HG03066 (cell line): ENCODE measurements at regions not wholly inside any gene's neighbourhood (a gene's known extent, or its start where the extent isn't known, plus 50 kb on each side); places are given as distances from the start of the nearest gene placed in this dataset.
A peak's percentile ranks its signal among the peaks of the same experiment; 100 is the strongest.

ENCODE experiments used
- ATAC-seq: cut with Tn5 transposase; IDR thresholded peaks from one replicate; pipeline ENCODE4 v1.9.1; 2021; ENCODE audit warnings: low read depth; ENCODE audit not compliant: unreplicated experiment

DNA sequence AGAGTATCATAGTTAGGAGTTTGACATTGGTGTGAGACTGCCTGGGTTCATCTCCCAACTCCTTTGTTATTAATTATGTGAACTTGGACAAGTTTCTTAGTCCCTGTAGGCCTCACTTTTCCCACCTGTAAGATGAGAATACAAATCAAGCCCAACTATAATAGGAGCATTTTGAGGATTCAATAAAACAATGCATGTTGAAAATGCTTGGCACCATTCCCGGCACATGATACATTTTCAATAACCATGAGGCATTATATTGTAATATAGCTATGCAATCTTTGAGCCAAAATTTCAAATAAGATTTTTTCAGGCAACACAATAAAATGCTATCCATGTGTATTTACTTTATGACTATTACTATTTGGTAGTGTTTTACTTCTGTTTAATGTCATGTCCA, 229.0 kb upstream of the SP4 start:
- ATAC-seq, result no peak

DNA sequence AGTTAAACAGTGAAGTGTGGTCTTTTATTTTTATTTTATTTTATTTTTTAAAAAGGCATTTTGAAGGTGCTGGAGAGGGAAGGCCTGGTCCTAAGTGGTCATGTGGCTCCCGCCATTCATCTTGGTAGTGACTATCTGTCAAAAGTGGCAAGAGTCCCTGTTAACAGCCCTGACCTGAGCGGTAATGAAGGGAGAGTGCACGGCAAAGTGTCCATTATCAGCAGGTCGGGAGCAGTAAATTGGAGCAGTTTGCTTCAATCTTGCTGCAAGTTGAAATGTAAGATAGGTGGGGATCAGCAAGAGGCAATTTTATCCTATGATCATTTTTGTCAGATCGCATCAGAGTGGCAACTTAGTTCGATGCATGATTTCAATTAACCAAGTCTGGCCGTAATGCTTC, 227.4 kb upstream of the SP4 start:
- ATAC-seq, result no peak

DNA sequence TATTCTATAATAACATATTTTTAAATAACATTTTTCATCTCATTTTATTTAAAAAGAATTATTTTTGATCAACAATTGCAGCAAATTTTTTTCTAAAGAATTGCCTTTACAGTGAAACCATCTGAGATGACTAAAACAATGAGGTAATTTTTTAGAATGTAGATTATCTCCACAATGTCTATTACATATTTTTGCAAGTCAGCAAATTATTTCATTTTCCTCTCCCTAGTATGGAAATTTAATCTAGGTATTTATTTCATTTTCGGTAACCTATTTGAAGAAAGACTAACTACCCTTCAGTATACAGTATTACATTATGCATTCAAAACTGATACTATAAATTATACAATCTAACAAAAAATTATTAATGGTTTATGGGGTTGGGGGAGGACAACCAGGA, 213.2 kb upstream of the SP4 start:
- ATAC-seq, result no peak

DNA sequence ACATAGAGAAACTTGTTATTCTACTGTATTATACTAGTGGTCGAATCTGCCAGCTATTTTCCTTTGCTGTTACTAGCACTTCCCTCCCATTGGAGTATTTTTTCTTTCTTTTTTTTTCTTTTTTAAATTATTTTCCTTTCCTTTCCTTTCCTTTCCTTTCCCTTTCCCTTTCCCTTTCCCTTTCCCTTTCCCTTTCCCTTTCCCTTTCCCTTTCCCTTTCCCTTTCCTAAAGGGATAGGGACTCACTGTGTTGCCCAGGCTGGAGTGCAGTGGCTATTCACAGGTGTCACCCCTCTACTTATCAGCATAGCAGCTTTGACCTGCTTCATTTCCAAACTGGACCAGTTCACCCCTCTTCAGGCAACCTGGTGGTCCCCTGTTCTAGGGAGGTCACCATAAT, 212.6 kb upstream of the SP4 start:
- no peak for ATAC-seq

DNA sequence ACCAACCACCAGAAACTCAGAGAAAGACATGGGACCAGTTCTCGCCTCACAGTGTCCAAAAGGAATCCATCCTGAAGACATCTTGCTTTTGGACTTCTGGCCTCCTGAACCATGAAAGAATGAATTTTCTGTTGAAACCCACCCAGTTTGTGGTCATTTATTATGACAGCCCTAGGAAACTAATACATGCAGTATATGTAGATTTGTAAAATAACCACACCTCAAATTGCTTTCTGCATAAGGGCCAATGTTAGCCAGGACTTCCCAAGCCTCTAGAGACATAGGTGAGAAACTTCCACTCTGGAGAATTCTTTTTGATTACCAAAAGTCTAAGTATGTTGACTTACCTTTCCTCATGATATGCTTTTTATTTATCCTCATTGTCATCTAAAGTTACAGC, 210.5 kb upstream of the SP4 start:
- no peak for ATAC-seq

DNA sequence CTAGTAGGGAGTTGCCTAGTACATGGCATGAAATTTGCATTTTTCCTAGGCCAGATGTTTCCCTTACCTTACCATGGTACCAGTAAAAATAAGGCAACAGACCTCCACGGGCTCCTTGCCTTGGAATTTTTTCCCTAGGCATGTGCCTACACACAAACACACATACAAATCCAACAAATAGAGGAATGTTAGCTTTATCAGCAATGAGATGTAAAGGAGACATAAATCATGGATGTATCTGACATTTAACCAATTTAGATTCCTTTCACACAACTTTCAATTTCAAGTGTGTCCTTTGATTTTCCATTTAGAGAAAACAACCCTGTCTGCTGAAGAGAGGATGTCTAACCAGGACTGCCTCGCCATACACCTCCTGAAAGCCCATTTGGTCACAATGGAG, 209.7 kb upstream of the SP4 start:
- ATAC-seq, result no peak

DNA sequence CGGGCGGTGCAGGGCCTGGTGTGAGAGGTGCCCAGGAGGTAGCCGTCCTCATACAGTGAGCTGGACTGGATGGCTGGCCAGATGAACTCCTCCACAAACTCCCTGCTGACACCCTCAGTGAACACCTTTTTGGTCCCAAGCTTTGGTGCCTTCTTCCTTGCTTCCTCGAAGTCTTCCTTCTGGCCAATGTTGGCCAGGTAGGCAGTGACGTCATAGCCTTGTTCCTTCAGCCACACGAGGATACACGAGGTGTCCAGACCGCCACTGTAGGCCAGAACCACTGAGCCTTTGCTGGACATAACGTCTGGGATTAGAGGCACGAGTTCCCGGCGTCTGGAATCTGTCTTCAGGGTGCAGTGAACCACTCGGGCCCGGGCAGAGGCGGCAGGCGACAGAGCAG, 206.8 kb upstream of the SP4 start:
- no peak for ATAC-seq

DNA sequence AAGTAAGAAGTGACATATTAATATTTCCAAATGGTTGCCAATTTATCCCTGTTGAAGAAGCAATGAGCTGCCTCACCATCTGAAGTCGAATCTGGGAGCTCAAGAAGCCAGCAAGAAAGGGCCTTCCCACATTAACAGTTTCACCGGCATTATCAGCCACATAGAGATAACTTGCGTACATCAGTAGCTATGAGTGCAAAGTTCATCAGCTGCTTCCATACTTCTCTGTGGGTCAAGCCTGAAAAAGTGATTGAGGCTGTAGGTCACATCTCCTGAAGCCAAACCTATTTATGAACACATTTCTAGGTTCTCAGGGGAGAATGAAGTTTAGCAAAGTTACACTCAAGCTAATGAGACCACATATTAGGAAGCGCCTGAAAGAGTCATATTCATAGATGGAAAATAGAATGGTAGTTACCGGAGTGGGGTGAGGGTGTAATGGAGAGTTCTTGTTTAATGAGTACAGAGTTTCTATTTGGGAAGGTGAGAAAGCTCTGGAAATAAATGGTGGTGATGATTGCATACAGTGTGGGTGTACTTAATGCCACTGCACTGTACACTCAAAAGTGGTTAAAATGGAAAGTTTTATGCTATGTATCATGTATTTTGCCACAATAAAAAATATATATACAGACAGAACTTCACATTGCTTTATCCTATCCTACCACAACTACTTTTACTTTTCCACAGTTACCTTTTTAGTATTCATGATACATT, 189.3 kb upstream of the SP4 start:
- no peak for ATAC-seq

DNA sequence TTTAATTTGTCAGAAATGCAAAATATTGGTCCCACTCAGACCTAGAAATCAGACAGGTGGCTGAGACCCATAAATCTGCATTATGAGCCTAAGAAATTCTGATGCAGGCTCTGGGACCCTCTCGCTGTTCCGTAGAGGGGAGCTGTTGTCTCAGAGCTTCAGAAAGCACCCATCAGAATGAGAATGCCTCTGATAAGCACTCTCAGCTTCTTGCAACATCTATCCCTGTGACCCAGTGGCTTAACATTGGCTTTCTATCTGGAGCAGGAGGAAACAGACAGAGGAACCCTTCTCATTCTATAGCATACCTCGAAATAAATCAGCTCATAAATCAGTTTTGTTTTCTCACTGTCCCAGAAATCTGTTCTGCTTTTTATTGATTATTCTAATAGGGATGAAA, 184.6 kb upstream of the SP4 start:
- ATAC-seq, result no peak

DNA sequence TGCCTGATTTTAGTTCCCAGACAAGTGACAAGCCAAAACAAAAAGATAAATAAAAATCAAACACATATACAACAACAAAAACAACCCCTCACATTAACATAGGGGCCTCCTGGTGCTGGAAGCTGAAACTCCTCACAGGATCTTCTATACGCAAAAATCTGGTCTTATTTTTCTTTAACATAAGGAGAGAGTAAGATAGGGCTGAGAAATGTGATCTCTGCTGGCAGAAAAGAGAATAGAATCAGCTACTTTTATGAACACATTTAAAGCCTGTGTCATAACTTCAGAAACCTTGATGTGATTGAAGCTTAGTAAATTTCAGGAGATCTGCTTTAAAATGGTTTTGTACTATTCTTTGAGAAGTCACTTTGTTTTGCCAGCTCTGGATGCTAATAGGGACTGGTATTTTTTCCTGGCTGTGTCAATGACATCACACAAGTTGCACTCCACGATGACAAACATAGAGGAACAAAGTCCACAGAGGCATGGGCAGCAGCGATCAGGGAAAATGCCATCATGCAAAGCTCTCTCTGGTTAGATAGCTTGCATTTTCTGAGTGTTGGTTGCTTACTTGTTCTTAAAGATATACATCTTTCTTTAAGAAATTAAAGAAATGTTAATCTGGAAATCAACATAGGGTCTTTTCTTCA, 176.6 kb upstream of the SP4 start:
- ATAC-seq, result no peak

DNA sequence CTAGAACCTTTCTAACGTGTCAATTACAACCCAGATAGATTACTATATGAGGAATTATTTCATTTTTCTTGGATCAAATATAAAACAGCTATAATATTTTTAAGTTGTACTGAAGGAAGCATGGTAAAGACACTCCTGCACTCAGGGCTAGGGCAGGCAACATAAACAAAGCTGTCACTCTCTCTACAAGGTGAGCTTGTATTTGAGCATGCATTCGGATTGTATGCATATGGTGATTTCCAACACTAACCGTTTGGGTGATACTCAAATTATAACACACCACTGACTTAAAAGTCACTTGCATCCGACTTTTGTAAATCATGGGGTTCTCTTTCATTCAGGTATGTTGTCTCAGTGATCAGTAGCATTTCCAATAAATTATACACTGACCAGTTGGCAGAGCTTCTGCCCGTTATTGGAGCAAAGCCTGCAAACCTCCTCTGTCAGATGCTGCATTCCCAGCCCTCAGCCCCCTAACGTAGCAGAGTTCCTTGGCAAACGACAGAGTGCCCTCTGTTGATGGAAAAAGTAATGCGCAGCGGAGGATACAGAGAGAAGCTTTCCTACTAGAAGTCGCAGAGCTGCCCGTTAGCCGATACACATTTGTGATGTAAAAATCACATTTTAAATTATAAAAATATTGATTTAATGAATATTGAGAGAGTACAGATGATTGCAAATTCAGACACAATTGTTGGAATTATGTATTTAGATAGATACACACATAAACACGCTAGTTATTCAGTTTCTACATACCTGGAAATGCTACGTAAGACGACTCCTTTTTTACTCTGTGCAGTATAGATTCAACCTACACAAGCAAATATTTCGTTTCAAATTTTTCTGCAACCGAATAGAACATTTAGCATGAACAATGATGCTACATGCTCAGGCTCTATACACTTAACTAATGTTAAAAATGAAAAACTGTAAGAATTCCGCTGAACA, 173.9 kb upstream of the SP4 start:
- ATAC-seq, result no peak

DNA sequence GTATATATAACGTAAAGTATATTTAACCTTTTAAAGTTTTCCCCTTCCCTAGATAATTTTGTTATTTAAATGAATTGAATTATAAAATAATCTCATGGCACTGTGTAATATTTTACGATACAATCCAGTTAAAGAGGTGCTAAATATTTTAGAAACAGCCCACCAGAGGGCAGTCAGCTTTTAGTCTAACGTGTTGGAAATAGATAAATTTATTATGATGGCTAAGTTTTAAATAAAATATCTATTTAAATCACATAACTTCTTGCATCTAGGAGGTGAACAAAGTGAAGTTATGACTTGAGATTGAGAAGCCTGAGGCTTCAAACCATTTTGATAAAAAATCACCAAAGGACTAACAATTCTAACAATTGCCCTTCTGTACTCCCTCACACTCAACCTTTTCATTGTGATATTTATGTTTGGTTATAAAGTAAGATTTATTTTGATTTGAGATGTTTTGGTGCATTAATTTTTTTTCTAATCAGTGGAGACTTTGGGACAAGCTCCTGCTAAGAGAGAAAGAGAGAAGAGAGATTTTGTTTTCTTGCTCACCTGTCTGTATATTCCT, 171.5 kb upstream of the SP4 start:
- no peak for ATAC-seq

DNA sequence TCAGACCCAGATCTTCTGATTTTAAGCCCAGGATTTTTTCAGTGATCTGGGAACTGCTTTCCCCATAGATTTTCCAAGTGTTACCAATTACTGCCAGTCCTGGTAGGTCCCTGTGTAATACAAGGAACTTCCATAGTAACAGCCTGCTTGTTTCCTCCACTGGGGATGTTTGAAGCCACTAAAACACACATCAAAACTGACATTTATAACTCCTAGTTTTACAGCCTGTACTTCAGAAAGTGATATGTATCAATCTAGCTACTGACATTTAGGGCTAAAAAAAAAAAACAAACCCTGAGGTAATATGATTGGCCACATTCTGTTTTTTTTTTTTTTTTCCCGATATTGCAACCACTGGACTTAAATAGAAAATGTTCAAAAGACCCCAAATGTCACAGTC, 166.9 kb upstream of the SP4 start:
- ATAC-seq, result no peak

DNA sequence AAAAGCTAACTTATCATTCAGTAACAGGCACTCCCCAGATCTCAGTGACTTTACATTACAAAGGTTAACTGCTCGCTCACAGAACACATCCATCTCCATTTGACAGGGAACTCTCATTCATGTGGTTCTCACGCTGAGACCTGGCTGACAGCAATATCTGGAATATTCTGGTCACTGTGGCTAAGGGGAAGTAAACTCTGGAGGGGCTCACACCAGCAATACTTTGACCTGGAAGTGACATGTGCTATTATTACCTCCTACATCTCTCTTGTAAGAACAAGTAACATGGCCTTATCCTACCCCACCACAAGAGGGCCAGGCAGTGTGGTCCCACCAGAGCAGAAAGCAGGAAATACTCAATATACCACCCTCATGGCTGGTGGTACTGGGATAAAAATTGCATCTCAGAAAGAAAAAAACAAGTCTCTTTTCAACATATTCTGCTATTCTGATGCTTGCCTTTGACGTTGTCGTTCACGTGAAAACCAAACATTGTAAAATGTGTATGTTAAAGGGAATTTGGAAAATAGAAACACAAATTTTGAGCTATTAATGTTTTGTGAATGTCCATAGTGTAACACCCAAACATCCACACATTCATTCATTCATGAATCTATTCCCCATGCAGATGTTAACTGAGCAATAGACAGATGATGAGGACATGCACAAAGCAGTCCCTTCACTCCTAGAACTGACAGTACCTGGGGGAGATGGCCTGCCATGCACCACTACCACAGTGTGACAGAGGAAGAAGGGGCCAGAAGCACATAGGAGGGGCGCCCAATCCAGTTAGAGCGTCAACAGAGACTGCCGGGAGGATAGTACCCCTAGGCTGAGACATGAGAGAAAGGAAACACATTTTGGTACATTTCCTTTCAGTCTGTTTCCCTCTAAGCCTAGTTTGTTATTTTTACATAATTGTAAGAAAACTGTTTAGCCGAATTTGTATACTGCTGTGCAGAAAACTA, 166.0 kb upstream of the SP4 start:
- ATAC-seq, result peak; percentile 97

DNA sequence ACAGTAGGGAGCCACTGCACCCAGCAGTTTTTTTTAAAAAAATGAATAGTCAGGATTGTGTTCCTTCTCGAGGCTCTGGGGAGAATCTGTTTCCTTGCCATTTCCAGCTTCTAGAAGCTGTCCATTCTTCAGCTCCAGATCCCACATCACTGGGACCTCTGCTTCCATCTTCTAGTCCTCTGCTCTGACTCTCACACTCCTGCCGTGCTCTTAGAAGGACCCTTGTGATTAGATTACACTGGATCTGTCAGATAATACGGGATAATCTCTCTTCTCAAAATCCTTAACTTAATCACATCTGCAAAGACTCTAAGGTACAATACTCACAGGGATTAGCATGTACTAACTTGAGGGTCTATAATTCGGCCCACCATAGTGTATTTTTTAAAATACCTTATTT, 158.9 kb upstream of the SP4 start:
- ATAC-seq, result no peak

DNA sequence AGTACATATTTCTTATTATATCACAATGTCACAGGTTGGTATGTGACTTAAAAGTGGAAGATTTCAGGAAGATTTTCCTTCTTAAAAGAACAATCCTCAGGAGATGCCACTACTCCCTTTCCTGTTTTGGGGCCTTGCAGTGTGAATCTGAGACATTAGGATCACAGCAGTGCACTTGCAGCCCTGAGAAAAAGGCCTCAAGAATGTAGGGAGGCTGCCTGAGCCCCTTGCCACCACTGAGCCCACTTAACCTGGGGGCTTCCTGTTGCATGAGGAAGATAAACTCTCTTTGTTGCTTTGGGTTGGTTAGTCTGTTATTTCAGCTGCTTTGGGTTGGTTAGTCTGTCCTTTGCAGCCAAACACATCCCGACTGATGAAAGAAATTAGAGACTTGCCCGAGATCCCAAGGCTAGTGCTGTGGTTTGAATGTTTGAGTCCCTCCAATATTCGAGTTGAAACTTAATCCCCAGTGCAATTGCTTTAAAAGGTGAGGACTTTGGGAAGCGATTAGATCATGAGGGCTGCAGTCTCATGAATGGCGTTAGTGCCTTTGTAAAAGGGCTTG, 151.3 kb upstream of the SP4 start:
- ATAC-seq, result no peak

DNA sequence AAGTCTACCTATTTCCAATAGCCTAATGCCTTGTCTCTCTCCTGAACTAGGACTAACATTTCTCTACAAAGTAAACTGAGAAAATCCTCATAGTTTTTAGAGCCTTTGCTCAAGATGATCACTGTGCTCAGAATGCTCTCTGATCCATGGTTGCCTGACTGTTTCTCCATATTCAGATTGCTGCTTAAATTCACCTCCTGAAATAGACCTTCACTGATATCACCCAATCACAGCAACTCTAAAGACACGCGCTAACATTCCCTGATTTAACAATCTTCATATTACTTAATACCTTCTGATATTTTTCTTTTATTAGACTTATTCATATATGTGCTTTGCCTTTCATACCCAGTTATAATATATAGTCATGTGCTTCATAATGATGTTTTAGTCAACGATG, 148.9 kb upstream of the SP4 start:
- no peak for ATAC-seq

DNA sequence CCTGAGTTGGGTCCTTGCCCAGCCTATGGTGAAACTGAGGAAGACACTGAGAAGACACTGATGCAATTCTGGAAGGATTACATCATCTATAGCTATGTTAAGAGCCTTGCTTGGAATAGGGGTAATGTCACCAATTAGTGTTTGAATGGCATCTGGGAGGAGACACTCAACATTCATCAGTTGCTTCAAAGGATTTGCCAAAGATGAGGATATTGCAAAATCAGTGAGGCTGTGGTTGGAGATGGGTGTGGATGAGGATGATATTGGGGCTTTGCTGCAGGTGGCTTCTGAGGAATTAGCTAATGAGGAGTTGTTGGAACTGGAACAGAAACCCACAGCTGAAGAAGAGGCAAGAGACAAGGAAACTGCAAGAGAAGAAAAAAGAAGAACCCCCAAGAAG, 146.7 kb upstream of the SP4 start:
- ATAC-seq, result no peak

DNA sequence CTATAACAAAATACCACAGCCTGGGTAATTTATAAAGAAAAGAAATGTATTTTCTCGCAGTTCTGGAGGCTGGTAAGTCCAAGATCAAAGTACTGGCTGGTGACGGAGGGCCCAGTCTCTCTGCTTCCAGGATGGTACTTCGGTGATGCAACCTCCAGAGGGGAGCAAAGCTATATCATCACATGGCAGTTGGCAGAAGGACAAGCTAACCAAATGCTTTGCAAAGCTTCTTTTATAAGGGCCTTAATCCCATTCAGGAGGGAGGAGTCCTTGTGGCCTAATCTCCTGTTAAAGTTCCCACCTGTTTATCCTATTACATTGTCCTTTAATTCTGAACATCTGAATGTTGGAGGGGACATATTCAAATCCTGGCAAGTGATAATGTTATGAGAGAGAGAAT, 134.1 kb upstream of the SP4 start:
- ATAC-seq, result no peak

DNA sequence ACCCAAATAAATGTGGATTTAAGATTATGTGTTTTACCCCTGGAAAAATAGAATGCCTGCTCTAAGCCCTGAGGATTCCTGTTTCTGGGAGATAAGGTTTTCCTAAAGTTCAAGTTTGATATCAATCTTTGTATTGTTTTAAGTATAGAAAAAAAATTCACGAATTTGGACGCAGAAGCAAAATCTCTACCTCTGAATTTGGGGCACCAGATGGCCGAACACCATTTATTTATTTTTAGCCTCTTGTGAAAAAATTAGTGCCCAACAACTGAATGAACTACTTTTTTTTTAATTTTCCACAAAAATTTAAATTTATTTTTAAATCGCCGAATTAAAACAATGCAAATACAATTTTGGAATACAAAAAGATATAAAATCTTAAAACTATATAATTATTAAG, 128.1 kb upstream of the SP4 start:
- no peak for ATAC-seq
